Esophagus squamous epithelium (tissue), 5 donors: ENCODE measurements at regions not wholly inside any gene's neighbourhood (a gene's known extent, or its start where the extent isn't known, plus 50 kb on each side); places are given as distances from the start of the nearest gene placed in this dataset.

Experiments used
- DNase-seq: peaks from one replicate; lab custom pipeline; 2025; lab: John Stamatoyannopoulos, UW
- H3K27ac ChIP-seq, 4 donors: fragments of 200-600 bp; sonication (generic); one replicate each; pipeline ENCODE4 v1.5.1; 2016 to 2019; ENCODE audit warnings: mild to moderate bottlenecking in 1 of 4
- H3K27me3 ChIP-seq, 4 donors: fragments of 200-600 bp; sonication (generic); 1 replicate in 3 of 4; 2 replicates in 1 of 4; pipeline versions ENCODE4 v1.5.1 to v1.6.0; 2017 to 2021; ENCODE audit warnings: antibody characterized with exemption in 1 of 4
- H3K36me3 ChIP-seq, 3 donors: fragments of 200-600 bp; sonication (generic); one replicate each; pipeline ENCODE4 v1.5.1; 2016 to 2019
- H3K4me1 ChIP-seq, 3 donors: fragments of 200-600 bp; sonication (generic); one replicate each; pipeline ENCODE4 v1.5.1; 2017 to 2019
- H3K4me3 ChIP-seq, 4 donors: fragments of 200-600 bp; sonication (generic); 1 replicate in 3 of 4; 2 replicates in 1 of 4; pipeline ENCODE4 v1.5.1; 2016 to 2019; ENCODE audit warnings: mild to moderate bottlenecking in 2 of 4, moderate library complexity in 1 of 4
- H3K9me3 ChIP-seq, 3 donors: fragments of 200-600 bp; sonication (generic); one replicate each; pipeline ENCODE4 v1.5.1; 2016 to 2019
- POLR2A ChIP-seq, 4 donors: fragments of 450-650 bp; IDR thresholded peaks; one replicate each; pipeline ENCODE4 v1.6.1; 2017; ENCODE audit warnings: antibody characterized with exemption in 4 of 4, mild to moderate bottlenecking in 4 of 4, moderate library complexity in 3 of 4
- WGBS, 2 donors: methylation state at CpG; one replicate each; pipeline ENCODE4 v1.1.5; 2018; 5-methylcytosine and 5-hydroxymethylcytosine counted together
- intact Hi-C: fragments of 100-400 bp; cut with DNase I; formaldehyde crosslinking; loops from one replicate; pipeline ENCODE4 v1.15.0; 2022
- TF ChIP-seq, protein P1 (sequence below), 6 experiments: fragments of 450-650 bp in 4 of 6; fragments of 200-600 bp in 2 of 6; sonication (generic) in 2 of 6; IDR thresholded peaks; one replicate each; pipeline ENCODE4 v1.5.1; 2016 to 2019; ENCODE audit warnings: antibody characterized with exemption in 6 of 6, mild to moderate bottlenecking in 4 of 6, moderate library complexity in 4 of 6
- donor health status: DM: yes; HTN: yes; CAD: no.

DNA sequence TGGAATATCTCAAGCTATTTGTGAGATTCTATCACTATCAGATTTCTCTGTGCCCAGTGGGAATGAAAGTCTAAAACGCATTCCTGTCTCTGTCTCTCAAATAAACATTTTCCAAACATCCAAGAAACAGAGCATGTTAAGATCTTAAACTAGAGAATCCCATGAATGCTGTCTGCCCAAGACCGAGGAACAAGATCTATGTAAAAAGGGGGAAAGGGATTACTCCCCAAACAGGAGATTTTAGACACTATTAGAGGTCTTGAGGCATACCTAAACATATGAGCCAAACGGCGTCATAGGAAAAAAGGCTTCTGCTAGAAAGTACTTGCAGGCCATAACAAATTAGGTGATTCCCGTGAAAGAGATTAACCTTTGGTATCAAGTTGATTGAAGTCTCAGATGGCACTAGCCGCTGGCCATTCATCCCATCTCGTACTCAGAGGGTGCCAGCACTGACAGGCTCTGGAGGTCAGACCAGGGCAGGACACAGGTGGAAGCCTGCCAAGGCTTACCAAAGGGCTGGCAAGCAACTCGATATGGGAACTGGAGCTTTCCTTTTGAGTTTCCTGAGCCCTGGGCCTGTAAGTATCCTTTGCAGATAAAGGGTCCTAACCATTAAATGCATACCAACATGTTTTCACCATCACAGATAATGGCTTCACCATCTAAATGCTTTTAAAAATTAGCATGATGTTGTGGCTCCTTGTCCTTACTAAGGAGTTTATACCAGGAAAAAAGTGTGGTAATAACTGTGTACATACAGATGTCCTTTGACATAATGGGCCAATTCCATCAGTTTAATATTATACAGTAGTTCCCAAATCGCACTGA is 225.2 kb downstream of the FOXO1 start:
- no peaks in the 10 kb centered on the region for H3K36me3 ChIP-seq
- H3K4me3 ChIP-seq = no peak overlapping the region
- 28 to 36% methylated on average over 9 of the region's 9 CpGs for WGBS, 2 donors
- intact Hi-C loops = no loop called here
- H3K27ac ChIP-seq = peak overlapping the region; percentile 23 to 72 (median 56)
- peaks cover 8 to 62% (median 37%) of the 10 kb centered on the region in 3 donors for H3K4me1 ChIP-seq
- H3K9me3 ChIP-seq = no peaks in the 10 kb centered on the region
- H3K27me3 ChIP-seq = no peaks in the 10 kb centered on the region
- TF ChIP-seq POLR2A (IDR thresholded peaks at IDR 0.05) = no peak
- TF ChIP-seq, protein P1, sequence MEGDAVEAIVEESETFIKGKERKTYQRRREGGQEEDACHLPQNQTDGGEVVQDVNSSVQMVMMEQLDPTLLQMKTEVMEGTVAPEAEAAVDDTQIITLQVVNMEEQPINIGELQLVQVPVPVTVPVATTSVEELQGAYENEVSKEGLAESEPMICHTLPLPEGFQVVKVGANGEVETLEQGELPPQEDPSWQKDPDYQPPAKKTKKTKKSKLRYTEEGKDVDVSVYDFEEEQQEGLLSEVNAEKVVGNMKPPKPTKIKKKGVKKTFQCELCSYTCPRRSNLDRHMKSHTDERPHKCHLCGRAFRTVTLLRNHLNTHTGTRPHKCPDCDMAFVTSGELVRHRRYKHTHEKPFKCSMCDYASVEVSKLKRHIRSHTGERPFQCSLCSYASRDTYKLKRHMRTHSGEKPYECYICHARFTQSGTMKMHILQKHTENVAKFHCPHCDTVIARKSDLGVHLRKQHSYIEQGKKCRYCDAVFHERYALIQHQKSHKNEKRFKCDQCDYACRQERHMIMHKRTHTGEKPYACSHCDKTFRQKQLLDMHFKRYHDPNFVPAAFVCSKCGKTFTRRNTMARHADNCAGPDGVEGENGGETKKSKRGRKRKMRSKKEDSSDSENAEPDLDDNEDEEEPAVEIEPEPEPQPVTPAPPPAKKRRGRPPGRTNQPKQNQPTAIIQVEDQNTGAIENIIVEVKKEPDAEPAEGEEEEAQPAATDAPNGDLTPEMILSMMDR (IDR thresholded peaks at IDR 0.05) = no peak
- DNase-seq = no peak

DNA sequence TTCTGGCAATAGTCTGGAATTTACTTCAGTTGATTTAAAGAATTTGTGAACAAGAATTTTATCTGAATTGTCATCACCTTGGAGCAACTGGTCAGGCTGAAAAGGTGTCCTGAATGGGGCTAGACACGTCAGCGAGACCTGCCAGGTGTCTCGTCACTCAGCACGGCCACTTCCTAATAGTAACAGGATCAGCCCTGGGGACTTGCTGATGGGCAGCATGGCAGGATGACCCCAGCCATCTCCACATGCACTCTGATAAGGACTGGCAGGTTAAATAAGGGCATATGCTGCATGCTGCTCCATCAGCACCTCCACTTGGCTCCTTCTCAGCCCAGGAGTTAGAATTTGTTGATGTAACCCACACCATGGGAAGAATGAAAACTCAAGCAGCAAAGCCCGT is 224.2 kb downstream of the FOXO1 start:
- Histone ChIP-seq H3K4me1 (peaks cover 8 to 67% (median 39%) of the 10 kb centered on the region in 3 donors), H3K27me3 (no peaks in the 10 kb centered on the region), H3K4me3 (no peak overlapping the region), H3K27ac (no peak overlapping the region), H3K36me3 (no peaks in the 10 kb centered on the region), H3K9me3 (no peaks in the 10 kb centered on the region)
- TF ChIP-seq POLR2A (IDR thresholded peaks at IDR 0.05) = no peak
- TF ChIP-seq, protein P1 (IDR thresholded peaks at IDR 0.05) = no peak
- no peak for DNase-seq
- WGBS, 2 donors = 80 to 91% methylated on average over 3 to 4 of the region's 5 CpGs
- intact Hi-C loops = no loop called here

DNA sequence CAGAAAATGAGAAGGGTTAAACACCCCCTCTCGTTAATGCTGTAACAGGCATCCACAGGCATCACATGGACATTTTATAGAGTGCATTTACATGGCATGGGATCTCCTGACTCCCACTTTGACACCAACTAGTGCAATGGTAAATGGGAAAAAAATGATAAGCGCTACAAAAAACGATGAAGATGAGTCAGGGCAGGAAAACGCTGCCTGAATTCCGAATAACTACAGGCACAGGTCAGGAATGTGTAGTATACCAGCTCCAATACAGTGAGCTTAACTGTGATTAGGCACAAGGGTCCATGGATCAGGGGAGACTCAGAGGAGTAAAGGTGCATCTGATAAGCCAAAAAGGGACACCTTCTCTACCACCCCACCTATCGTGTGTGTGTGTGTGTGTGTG is 223.6 kb downstream of the FOXO1 start:
- peaks cover 8 to 67% (median 39%) of the 10 kb centered on the region in 3 donors for H3K4me1 ChIP-seq
- TF ChIP-seq POLR2A (IDR thresholded peaks at IDR 0.05) = no peak
- TF ChIP-seq, protein P1 (IDR thresholded peaks at IDR 0.05) = no peak
- H3K36me3 ChIP-seq = no peaks in the 10 kb centered on the region
- no peaks in the 10 kb centered on the region for H3K27me3 ChIP-seq
- H3K4me3 ChIP-seq = no peak overlapping the region
- H3K27ac ChIP-seq = no peak overlapping the region
- no peak for DNase-seq
- intact Hi-C loops = no loop called here
- no peaks in the 10 kb centered on the region for H3K9me3 ChIP-seq
- WGBS, 2 donors = 69 to 73% methylated on average over 6 of the region's 6 CpGs

- no peaks in the 10 kb centered on the region for H3K9me3 ChIP-seq
- H3K27ac ChIP-seq = no peak overlapping the region
- H3K4me3 ChIP-seq = no peak overlapping the region
- H3K36me3 ChIP-seq = no peaks in the 10 kb centered on the region
- H3K27me3 ChIP-seq = no peaks in the 10 kb centered on the region
- no peak for DNase-seq
- intact Hi-C loops = no loop called here
- no peak for TF ChIP-seq POLR2A (IDR thresholded peaks at IDR 0.05)
- TF ChIP-seq, protein P1 (IDR thresholded peaks at IDR 0.05) = no peak
- H3K4me1 ChIP-seq = peaks cover 8 to 55% (median 32%) of the 10 kb centered on the region in 3 donors
- WGBS, 2 donors = 88% methylated on average over 3 of the region's 3 CpGs
Observed at GRCh38 chr13:40444241-40444640, 222.2 kb downstream of the FOXO1 start.

- DNase-seq = peak; percentile 55
- no peak for TF ChIP-seq POLR2A (IDR thresholded peaks at IDR 0.05)
- TF ChIP-seq, protein P1 (IDR thresholded peaks at IDR 0.05) = no peak
- intact Hi-C loops = no loop called here
- Histone ChIP-seq H3K27ac (peak overlapping the region in 2 of 4 donors; percentile 45 to 68), H3K36me3 (no peaks in the 10 kb centered on the region), H3K9me3 (no peaks in the 10 kb centered on the region), H3K4me3 (no peak overlapping the region), H3K4me1 (peaks cover 7 to 41% (median 20%) of the 10 kb centered on the region in 3 donors), H3K27me3 (no peaks in the 10 kb centered on the region)
- WGBS, 2 donors = 19 to 27% methylated on average over 5 to 9 of the region's 11 CpGs
Observed at GRCh38 chr13:40445557-40445990, 220.9 kb downstream of the FOXO1 start.
